H7 (cell line): ENCODE measurements at regions not wholly inside any gene's neighbourhood (a gene's known extent, or its start where the extent isn't known, plus 50 kb on each side); places are given as distances from the start of the nearest gene placed in this dataset.
A peak's percentile ranks its signal among the peaks of the same experiment; 100 is the strongest.
"Not testable (repeated sequence)": the region's sequence is repeated elsewhere in the genome, so short reads cannot be mapped to it uniquely, and the experiment has no call there.

Experiments used
- DNase-seq: peaks from one replicate; pipeline ENCODE4 v3.0.0; 2012
- H3K27me3 ChIP-seq: 2 replicates; pipeline ENCODE4 v1.6.0; 2011; ENCODE audit warnings: mild to moderate bottlenecking, low read length; ENCODE audit not compliant: control insufficient read depth, insufficient read depth
- H3K36me3 ChIP-seq: replicated peaks from 2 replicates; pipeline ENCODE4 v1.5.1; 2011; ENCODE audit warnings: low read length; ENCODE audit not compliant: control insufficient read depth, insufficient read depth
- H3K4me3 ChIP-seq: 2 replicates; pipeline ENCODE4 v1.5.1; 2011; ENCODE audit warnings: low read depth, mild to moderate bottlenecking, control low read depth, low read length, moderate library complexity; ENCODE audit not compliant: insufficient read depth

- H3K36me3 ChIP-seq, H3K27me3 ChIP-seq, H3K4me3 ChIP-seq, DNase-seq: not testable (repeated sequence)
Measured at GRCh38 chr3:36082958-36083357, 297.3 kb upstream of the STAC start.

- H3K36me3 ChIP-seq = no peaks in the 10 kb centered on the region
- no peak overlapping the region for H3K4me3 ChIP-seq
- no peaks in the 10 kb centered on the region for H3K27me3 ChIP-seq
- no peak for DNase-seq
Measured at GRCh38 chr3:36095238-36095637, 285.1 kb upstream of the STAC start.

GRCh38 chr3:36097209-36097608 is 283.1 kb upstream of the STAC start:
- Histone ChIP-seq H3K4me3 (no peak overlapping the region), H3K27me3 (no peaks in the 10 kb centered on the region), H3K36me3 (no peaks in the 10 kb centered on the region)
- DNase-seq = no peak

- no peak for DNase-seq
- H3K36me3 ChIP-seq = no peaks in the 10 kb centered on the region
- H3K27me3 ChIP-seq = no peaks in the 10 kb centered on the region
- H3K4me3 ChIP-seq = no peak overlapping the region
Measured at GRCh38 chr3:36114353-36114752, 266.0 kb upstream of the STAC start.

GRCh38 chr3:36124118-36124796 is 256.0 kb upstream of the STAC start:
- DNase-seq = peak; percentile 1
- Histone ChIP-seq H3K4me3 (no peak overlapping the region), H3K36me3 (no peaks in the 10 kb centered on the region), H3K27me3 (no peaks in the 10 kb centered on the region)

- Histone ChIP-seq H3K36me3 (no peaks in the 10 kb centered on the region), H3K4me3 (no peak overlapping the region), H3K27me3 (no peaks in the 10 kb centered on the region)
- DNase-seq = no peak
Measured at GRCh38 chr3:36132214-36132613, 248.1 kb upstream of the STAC start.

GRCh38 chr3:36135863-36136262 is 244.4 kb upstream of the STAC start:
- Histone ChIP-seq H3K27me3 (no peaks in the 10 kb centered on the region), H3K4me3 (no peak overlapping the region), H3K36me3 (no peaks in the 10 kb centered on the region)
- DNase-seq = no peak

GRCh38 chr3:36142746-36143145 is 237.6 kb upstream of the STAC start:
- Histone ChIP-seq H3K36me3 (no peaks in the 10 kb centered on the region), H3K4me3 (no peak overlapping the region), H3K27me3 (no peaks in the 10 kb centered on the region)
- no peak for DNase-seq

GRCh38 chr3:36146404-36146803 is 233.9 kb upstream of the STAC start:
- Histone ChIP-seq H3K27me3 (no peaks in the 10 kb centered on the region), H3K36me3 (no peaks in the 10 kb centered on the region)

GRCh38 chr3:36147934-36148558 is 232.3 kb upstream of the STAC start:
- DNase-seq = no peak
- Histone ChIP-seq H3K36me3 (no peaks in the 10 kb centered on the region), H3K4me3 (no peak overlapping the region), H3K27me3 (no peaks in the 10 kb centered on the region)

More at GRCh38 chr3:36146404-36146803, 233.9 kb upstream of the STAC start:
- no peak overlapping the region for H3K4me3 ChIP-seq
- DNase-seq = no peak

- no peak for DNase-seq
- H3K36me3 ChIP-seq = no peaks in the 10 kb centered on the region
- no peaks in the 10 kb centered on the region for H3K27me3 ChIP-seq
- no peak overlapping the region for H3K4me3 ChIP-seq
Measured at GRCh38 chr3:36149447-36149865, 230.8 kb upstream of the STAC start.

- DNase-seq = no peak
- Histone ChIP-seq H3K36me3 (no peaks in the 10 kb centered on the region), H3K4me3 (no peak overlapping the region), H3K27me3 (no peaks in the 10 kb centered on the region)
Measured at GRCh38 chr3:36155515-36155914, 224.8 kb upstream of the STAC start.

GRCh38 chr3:36164400-36164799 is 215.9 kb upstream of the STAC start:
- Histone ChIP-seq H3K36me3 (no peaks in the 10 kb centered on the region), H3K27me3 (no peaks in the 10 kb centered on the region), H3K4me3 (no peak overlapping the region)
- no peak for DNase-seq

GRCh38 chr3:36165509-36166290 is 214.6 kb upstream of the STAC start:
- DNase-seq = no peak
- H3K4me3 ChIP-seq = no peak overlapping the region
- no peaks in the 10 kb centered on the region for H3K36me3 ChIP-seq

GRCh38 chr3:36166477-36166876 is 213.8 kb upstream of the STAC start:
- no peaks in the 10 kb centered on the region for H3K36me3 ChIP-seq
- no peak for DNase-seq

More at GRCh38 chr3:36165509-36166290, 214.6 kb upstream of the STAC start:
- no peaks in the 10 kb centered on the region for H3K27me3 ChIP-seq

More at GRCh38 chr3:36166477-36166876, 213.8 kb upstream of the STAC start:
- Histone ChIP-seq H3K27me3 (no peaks in the 10 kb centered on the region), H3K4me3 (no peak overlapping the region)
